Lung (tissue), 11 donors: ENCODE measurements at regions not wholly inside any gene's neighbourhood (a gene's known extent, or its start where the extent isn't known, plus 50 kb on each side); places are given as distances from the start of the nearest gene placed in this dataset.

Experiments
- ATAC-seq: fragments of 200-7000 bp; cut with Tn5 transposase; one replicate; pipeline ENCODE4 v1.9.1; 2020; ENCODE audit warnings: moderate number of reproducible peaks; ENCODE audit not compliant: insufficient read depth, low FRiP score
- DNase-seq, 3 donors: peaks; one replicate each; pipeline ENCODE4 v3.0.0-alpha.2; 2013 to 2017
- H3K27ac ChIP-seq, 2 donors: one replicate each; pipeline ENCODE4 v1.5.1; 2013; ENCODE audit warnings: mild to moderate bottlenecking in 2 of 2, moderate library complexity in 2 of 2, control low read depth in 1 of 2, inconsistent platforms in 1 of 2, low read depth in 1 of 2, low read length in 1 of 2
- H3K27me3 ChIP-seq, 3 donors: one replicate each; pipeline ENCODE4 v1.5.1; 2013; ENCODE audit warnings: low read length in 2 of 3; ENCODE audit not compliant: control insufficient read depth in 3 of 3, insufficient read depth in 3 of 3
- H3K36me3 ChIP-seq, 4 donors: one replicate each; pipeline ENCODE4 v1.5.1; 2013; ENCODE audit warnings: low read length in 4 of 4, mild to moderate bottlenecking in 1 of 4, moderate library complexity in 1 of 4; ENCODE audit not compliant: control insufficient read depth in 4 of 4, insufficient read depth in 4 of 4
- H3K4me1 ChIP-seq, 5 donors: one replicate each; pipeline ENCODE4 v1.5.1; 2013; ENCODE audit warnings: low read length in 5 of 5, mild to moderate bottlenecking in 2 of 5, moderate library complexity in 1 of 5; ENCODE audit not compliant: control insufficient read depth in 5 of 5, insufficient read depth in 5 of 5
- H3K4me3 ChIP-seq: one replicate; pipeline ENCODE4 v1.5.1; 2013; ENCODE audit warnings: mild to moderate bottlenecking, control low read depth, moderate library complexity
- H3K9ac ChIP-seq, 2 donors: one replicate each; pipeline ENCODE4 v1.5.1; 2013; ENCODE audit warnings: low read length in 2 of 2, control low read depth in 1 of 2; ENCODE audit not compliant: insufficient read depth in 1 of 2
- H3K9me3 ChIP-seq, 4 donors: one replicate each; pipeline ENCODE4 v1.5.1; 2013; ENCODE audit warnings: low read length in 3 of 4, mild to moderate bottlenecking in 1 of 4, moderate library complexity in 1 of 4; ENCODE audit not compliant: control insufficient read depth in 4 of 4, insufficient read depth in 3 of 4
- CTCF ChIP-seq: IDR thresholded peaks from 2 replicates; pipeline ENCODE4 v1.5.1; 2012; ENCODE audit warnings: mild to moderate bottlenecking; ENCODE audit errors: control extremely low read depth, extremely low read depth
- WGBS, 2 donors: extraction: QIAGEN DNeasy Blood & Tissue Kit; methylation state at CpG; one replicate each; pipeline ENCODE4 v1.1.7; 2013; 5-methylcytosine and 5-hydroxymethylcytosine counted together
- donor health status: control.
- donor health status: control.
- donor health status: Bipolar disorder and iron deficiency.
- donor health status: healthy.
- donor health status: DM: yes; HTN: yes; CAD: no.

GRCh38 chr5:25716680-25717079 is 1071.9 kb upstream of the CDH10 start:
- H3K27ac ChIP-seq = no peak overlapping the region
- no peak overlapping the region for H3K4me3 ChIP-seq
- no peak for TF ChIP-seq CTCF
- DNase-seq (no peak), ATAC-seq (no peak)
- H3K27me3 ChIP-seq = no peaks in the 10 kb centered on the region
- no peak overlapping the region for H3K9ac ChIP-seq
- no peaks in the 10 kb centered on the region for H3K9me3 ChIP-seq
- 88 to 91% methylated on average over 1 of the region's 1 CpG for WGBS, 2 donors
- H3K4me1 ChIP-seq = no peaks in the 10 kb centered on the region
- H3K36me3 ChIP-seq = no peaks in the 10 kb centered on the region

GRCh38 chr5:25713259-25713658 is 1068.5 kb upstream of the CDH10 start:
- Histone ChIP-seq H3K9ac (no peak overlapping the region), H3K4me3 (no peak overlapping the region), H3K36me3 (no peaks in the 10 kb centered on the region), H3K4me1 (no peaks in the 10 kb centered on the region), H3K27ac (no peak overlapping the region), H3K9me3 (no peaks in the 10 kb centered on the region), H3K27me3 (no peaks in the 10 kb centered on the region)
- ATAC-seq (no peak), DNase-seq (peak in 1 of 3 donors; percentile 9)
- 13 to 20% methylated on average over 7 of the region's 7 CpGs for WGBS, 2 donors
- TF ChIP-seq CTCF = no peak

- 62 to 72% methylated on average over 2 of the region's 2 CpGs for whole genome bisulfite sequencing, 2 donors
- no peaks in the 10 kb centered on the region for H3K27me3 ChIP-seq
- no peaks in the 10 kb centered on the region for H3K4me1 ChIP-seq
- no peak for DNase-seq
- TF ChIP-seq CTCF = no peak
- no peak overlapping the region for H3K4me3 ChIP-seq
- no peaks in the 10 kb centered on the region for H3K9me3 ChIP-seq
- no peak for ATAC-seq
- no peak overlapping the region for H3K9ac ChIP-seq
- no peak overlapping the region for H3K27ac ChIP-seq
- no peaks in the 10 kb centered on the region for H3K36me3 ChIP-seq
Observed at GRCh38 chr5:25707093-25707492, 1062.3 kb upstream of the CDH10 start.

- WGBS, 2 donors = 88 to 91% methylated on average over 4 of the region's 4 CpGs
- Histone ChIP-seq H3K4me3 (no peak overlapping the region), H3K4me1 (no peaks in the 10 kb centered on the region), H3K36me3 (no peaks in the 10 kb centered on the region), H3K9ac (no peak overlapping the region), H3K27me3 (no peaks in the 10 kb centered on the region), H3K9me3 (no peaks in the 10 kb centered on the region), H3K27ac (no peak overlapping the region)
- ATAC-seq = no peak
- no peak for TF ChIP-seq CTCF
- DNase-seq = no peak
Observed at GRCh38 chr5:25701936-25702335, 1057.2 kb upstream of the CDH10 start.
